T-helper 1 cell treated with Interleukin-12 subunit alpha and Interleukin-12 subunit beta and Interleukin-4 antibody, amounts not matched to agents 30 ng/mL and 1 ng/mL, for 36 hours (primary cell): ENCODE measurements at regions not wholly inside any gene's neighbourhood (a gene's known extent, or its start where the extent isn't known, plus 50 kb on each side); places are given as distances from the start of the nearest gene placed in this dataset.
"Not testable (repeated sequence)": the region's sequence is repeated elsewhere in the genome, so short reads cannot be mapped to it uniquely, and the experiment has no call there.

ENCODE experiments used
- intact Hi-C: fragments of 100-400 bp; cut with micrococcal nuclease; formaldehyde crosslinking; loops from one replicate; pipeline ENCODE4 v1.15.1; 2024

GRCh38 chr11:37263467-37263866, 665.4 kb upstream of the RAG2 start:
- intact Hi-C loops: not testable (repeated sequence)

DNA sequence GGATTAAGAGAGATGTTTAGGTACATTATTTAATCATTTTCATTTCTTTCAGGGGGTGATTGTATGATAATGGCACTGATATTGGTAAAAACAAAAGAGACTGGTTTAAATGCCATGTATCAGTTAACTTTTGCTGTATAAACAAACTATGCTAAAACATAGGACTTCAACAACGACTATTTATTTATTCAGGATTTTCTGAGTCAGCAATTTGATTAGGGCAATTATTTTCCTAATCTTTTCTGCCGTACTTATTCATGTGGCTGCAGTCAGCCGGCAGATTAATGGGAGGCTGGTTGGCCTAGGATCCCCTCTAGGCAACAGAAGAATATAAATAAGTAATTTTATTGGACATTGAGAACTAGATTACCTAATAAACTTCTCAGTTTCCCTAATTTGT, 661.7 kb upstream of the RAG2 start:
- intact Hi-C loops: no loop called here

- intact Hi-C loops: no loop called here
Measured at GRCh38 chr11:37248145-37248544, 650.1 kb upstream of the RAG2 start.

DNA sequence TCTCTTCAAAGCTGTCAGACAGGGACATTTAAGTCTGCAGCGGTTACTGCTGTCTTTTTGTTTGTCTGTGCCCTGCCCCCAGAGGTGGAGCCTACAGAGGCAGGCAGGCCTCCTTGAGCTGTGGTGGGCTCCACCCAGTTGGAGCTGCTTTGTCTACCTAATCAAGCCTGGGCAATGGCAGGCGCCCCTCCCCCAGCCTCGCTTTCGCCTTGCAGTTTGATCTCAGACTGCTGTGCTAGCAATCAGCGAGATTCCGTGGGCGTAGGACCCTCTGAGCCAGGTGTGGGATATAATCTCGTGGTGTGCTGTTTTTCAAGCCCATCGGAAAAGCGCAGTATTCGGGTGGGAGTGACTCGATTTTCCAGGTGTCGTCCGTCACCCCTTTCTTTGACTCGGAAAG, 648.1 kb upstream of the RAG2 start:
- intact Hi-C loops: not testable (repeated sequence)

DNA sequence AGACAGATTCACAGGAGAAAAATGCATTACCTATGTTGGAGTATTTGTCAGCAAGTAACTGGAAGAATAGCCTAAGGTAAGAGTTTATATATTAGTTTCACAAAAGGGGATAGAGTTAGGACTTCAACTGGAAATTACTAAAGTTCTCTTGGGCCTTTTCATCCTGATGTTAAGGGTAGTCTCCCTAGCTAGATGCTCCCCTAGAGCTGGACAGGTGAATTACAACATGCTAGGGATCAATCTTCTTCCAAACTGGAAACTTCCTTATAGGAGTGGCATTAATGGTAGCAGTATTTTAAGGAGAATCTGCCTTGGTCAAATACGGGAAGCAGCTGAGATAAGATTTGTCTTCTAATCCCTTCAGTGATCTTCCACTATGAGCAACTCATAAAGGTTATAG, 632.8 kb upstream of the RAG2 start:
- intact Hi-C loops: no loop called here

DNA sequence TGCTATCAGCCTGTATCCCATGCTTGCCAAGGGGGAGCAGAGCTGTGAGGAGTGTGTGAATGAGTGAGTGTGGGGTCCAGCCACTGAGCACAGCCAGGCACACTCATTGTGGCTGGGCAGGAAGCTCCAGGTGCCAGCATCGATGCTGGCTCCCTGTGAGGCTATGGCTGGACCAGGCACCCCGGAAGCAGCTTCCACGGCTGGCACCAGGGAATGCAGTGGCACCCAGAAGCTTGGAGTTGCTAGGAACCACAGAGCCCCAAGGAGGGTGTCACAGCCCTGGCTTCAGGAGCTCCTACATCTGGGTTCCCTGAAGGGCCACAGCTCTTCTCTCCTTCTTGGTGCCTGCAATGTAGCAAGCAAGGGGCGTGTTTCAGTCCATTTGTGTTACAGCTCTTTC, 625.9 kb upstream of the RAG2 start:
- intact Hi-C loops: no loop called here

DNA sequence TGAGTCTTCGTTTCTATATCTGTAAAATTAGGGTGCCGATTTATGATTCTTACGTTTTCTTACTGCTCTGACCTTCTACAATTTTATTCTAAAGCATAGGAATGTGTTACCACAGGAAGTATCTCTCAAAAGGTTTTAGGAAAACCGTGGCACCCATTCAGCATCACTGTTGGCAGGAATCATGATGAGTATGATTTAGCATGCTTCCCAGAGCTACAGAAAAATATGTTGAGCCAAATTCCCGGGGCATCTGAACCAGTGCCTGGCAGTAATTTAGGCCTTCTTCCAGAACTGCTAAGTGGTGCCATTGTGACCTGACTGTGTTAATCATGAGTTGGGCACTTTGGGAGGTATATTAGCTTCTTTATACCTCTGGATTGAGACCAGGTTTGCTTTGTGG, 605.0 kb upstream of the RAG2 start:
- intact Hi-C loops: no loop called here

- intact Hi-C loops: no loop called here
Measured at GRCh38 chr11:37199082-37199481, 601.0 kb upstream of the RAG2 start.

- intact Hi-C loops: no loop called here
Measured at GRCh38 chr11:37184326-37184725, 586.3 kb upstream of the RAG2 start.

DNA sequence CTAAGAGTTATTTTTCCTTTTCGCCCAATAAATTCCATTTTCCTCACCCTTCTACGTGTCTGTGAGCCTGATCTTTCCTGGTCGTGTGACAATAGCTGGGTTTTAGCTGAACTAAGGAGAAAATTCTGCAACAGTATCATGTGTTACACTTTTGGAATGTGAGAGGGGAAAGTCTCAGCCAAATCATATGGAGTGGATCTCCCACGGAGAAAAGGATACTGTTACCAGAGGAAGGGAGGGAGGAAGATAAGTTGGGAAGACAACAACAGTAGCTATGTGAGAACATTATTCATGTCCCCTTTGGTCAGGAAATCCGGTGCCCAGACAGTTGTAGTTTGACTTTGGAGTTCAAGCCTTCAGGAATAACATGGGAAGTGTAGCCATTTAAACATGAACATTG, 584.0 kb upstream of the RAG2 start:
- intact Hi-C loops: no loop called here

GRCh38 chr11:37177721-37178120, 579.7 kb upstream of the RAG2 start:
- intact Hi-C loops: no loop called here

DNA sequence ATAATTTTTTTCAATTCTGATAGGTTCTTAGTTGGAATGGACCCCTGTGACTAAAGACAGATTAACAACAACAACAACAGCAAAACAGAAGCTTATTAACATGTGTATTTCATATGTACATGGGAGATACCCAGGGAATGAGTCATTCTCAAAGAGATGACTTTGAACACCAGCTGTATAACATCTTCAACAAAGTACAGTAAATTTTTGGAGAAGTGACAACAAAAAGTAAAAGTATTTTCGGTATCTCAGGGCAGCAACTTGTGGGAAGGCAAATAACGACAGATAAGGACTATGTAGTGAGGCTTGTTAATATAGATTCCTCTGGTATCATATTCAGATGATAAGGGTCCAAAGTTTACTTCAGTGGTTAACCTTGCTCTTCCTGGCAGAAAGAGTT, 573.4 kb upstream of the RAG2 start:
- intact Hi-C loops: no loop called here

DNA sequence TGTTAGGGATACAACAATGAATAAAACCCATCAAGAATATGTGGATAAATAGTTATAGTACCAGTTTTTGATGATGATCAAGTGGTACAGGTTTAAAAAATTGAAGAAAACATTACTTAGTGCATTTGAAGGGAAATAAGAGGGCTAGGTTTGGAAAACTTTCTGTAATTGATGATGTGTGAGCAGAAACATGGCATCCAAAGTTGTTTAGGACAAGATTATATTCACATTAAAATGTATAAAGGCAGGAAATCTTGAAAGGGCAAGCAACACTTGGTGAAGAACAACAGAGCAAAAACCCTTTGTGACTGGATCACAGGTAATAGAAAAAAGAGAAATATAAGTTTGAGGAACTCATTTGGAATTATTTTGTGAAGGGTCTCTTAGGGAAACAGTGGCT, 572.3 kb upstream of the RAG2 start:
- intact Hi-C loops: no loop called here

- intact Hi-C loops: not testable (repeated sequence)
Measured at GRCh38 chr11:37145434-37145833, 547.4 kb upstream of the RAG2 start.

DNA sequence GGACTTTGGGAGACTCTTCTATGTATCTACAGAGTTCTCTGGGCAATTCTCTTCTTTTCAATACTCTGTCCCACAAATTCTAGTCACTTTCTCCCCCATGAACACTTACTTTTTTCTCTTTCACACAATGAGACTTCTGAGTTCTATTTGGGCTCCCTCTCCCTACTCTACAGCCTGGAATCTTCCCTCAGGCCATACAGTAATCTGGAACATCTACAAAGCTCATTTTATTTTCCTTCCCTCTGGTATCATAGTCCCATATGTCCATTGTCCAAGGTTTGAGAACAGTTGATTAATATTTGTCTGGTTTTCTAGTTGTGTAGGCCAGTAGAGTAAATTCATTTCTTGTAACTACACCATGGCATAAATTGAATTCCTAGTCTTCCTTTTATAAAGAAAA, 544.6 kb upstream of the RAG2 start:
- intact Hi-C loops: no loop called here

DNA sequence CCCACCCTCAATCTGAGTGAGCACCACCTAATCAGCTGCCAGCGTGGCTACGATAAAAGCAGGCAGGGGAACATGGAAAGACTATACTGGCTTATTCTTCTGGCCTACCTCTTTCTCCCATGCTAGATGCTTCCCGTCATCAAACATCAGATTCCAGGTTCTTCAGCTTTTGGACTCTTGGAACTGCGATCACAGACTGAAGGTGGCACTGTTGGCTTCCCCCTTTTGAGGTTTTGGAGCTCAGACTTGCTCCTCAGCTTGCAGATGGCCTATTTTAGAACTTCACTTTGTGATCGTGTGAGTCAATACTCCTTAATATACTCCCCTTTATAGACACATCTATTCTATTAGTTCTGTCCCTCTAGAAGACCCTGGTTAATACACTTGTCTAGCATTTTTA, 543.7 kb upstream of the RAG2 start:
- intact Hi-C loops: no loop called here

DNA sequence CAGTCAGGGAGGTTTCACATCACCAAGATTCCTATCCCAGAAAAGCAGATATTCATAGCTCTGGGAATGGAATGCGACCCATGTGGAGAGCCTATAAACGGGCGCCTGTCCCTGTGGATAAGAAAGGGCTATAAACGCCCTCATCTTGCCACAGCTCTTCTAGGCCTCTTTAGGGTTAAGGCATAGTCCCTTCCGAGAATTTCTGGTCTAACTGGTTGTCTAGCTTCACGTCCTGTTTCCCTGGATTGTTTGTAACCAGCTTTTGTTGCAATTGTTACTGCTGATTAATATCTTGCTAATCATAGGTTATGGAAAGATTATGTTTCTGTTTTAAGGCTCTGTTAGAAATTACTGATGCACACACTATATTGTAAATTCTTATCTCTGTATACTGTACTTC, 537.6 kb upstream of the RAG2 start:
- intact Hi-C loops: not testable (repeated sequence)

DNA sequence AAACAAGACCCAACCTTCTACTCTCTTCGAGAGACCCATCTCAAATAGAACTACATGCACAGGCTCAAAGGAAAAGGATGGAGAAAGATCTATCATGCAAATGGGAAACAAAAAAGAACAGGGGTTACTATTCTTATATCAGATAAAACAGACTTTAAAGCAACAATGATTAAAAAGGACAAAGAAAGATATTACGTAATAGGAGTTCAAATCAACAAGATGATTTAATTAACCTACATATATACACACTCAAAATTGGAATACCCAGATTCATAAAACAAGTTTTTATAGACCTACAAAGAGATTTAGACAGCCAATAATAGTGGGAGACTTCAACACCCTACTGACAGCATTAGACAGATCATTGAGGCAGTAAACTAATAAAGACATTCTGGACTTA, 536.6 kb upstream of the RAG2 start:
- intact Hi-C loops: no loop called here

DNA sequence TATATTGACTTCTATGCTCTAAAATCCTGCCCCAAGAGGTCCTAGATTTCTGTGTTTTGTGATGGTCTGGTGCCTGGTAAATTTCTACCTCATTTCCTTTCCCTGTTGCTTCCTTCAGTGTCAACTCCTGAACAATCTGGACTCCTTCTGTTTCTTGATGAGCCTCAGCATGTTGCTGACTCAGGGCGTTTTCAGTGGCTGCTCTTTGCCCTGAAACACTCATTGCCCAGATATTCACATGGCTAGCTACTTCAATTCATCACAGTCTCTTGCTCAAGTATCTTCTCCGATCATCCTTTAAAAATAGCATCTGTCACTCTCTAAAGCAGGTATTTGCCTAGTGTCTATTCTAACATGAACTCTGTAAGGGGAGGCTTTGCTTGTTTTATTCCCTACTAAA, 526.3 kb upstream of the RAG2 start:
- intact Hi-C loops: no loop called here

DNA sequence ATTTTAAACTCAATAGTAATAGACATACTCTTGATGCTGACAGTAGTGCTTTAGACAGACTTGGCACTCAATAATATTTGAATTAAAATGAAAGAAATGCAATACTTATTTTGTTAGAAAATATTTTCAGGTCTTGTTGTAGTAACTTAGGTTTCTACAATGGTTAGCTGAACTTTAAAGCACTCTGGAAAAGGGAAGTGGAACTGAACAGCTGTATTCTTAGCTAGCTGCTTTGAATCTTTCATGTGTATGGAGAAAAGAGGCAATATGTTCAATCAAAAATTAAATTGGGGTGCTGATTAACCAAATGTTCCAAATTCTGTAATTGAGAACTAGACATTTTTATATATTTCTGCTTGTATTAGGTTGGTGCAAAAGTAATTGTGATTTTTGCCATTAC, 517.9 kb upstream of the RAG2 start:
- intact Hi-C loops: no loop called here

DNA sequence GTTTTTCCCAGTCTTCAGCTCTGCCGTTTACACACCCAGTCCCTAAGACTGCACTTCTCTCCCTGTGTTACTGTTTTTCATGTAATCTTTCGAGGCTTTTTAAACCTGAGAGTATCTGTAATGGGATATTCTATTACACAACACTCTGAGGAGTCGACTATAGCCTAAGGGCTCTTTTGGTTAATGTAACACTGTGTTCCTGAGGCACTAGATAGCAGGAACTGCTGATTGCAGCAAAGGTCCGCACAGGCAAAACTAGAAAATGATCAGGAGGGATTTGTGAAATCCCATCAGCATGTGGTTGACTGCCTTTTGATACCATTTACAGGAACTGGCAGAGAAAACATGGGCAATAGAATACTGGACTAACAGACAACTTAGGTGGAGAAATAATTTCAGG, 512.3 kb upstream of the RAG2 start:
- intact Hi-C loops: no loop called here

DNA sequence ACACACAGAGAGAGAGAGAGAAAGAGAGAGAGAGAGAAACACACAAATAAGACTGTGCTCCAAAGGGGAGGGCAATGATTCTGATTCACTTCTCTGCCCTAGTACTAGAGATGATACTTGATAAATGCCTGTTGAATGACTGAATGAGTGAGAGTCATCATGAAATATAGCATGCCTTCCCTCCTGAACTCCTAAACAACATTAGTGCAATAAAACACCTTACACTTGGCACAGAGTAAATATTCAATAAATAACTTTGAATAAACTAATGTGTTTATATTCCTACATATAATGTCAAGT, 511.2 kb upstream of the RAG2 start:
- intact Hi-C loops: no loop called here

DNA sequence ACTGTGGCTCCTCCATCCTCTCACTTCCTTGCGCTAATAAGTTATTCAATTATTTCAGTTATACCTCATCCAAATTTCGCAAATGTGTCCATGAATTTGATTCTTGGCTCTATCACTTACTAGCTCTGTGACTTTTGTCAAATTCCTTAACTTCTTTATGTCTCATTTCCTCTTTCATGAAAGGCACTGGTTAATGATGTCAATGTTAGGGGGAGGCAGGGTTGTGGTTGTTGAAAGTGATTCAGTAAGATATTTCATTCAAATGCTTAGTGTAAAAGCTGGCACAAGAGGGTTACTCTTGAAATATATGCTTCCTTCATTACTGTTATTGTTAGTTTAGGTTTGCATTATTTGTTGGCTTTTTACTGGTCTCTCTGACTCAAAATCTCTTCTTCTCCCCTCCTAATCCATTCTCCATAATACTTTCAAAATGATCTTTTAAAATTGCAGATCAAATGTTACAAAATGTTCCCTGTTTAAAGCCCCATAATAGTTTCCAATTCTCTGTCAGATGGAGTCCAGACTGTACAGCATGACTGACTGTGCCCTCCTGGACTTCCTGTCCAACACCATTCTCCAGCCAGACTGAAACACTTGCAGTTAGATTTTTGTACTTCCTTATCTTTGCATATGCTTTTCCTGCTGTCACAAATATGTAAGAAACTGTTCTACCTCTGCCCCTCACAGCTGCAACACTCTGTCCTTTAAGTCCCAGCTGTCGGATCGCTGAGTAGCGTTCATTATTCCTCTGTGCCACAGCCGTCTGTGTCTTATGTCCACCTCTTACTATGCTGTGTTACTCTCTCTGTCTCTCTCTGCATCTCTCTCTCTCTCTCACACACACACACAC, 510.6 kb upstream of the RAG2 start:
- intact Hi-C loops: no loop called here

- intact Hi-C loops: no loop called here
Measured at GRCh38 chr11:37107831-37108230, 509.8 kb upstream of the RAG2 start.
